ENCODE measurements at regions not wholly inside any gene's neighbourhood (a gene's known extent, or its start where the extent isn't known, plus 50 kb on each side); places are given as distances from the start of the nearest gene placed in this dataset.

GRCh38 chr6:93685494-93685893 lies 266.1 kb upstream of the EPHA7 start:
- no peak for TF ChIP-seq EZH2 (IDR thresholded peaks at IDR 0.05; ENCODE audit: low read length, missing control alignments)
- TF ChIP-seq, protein P1, sequence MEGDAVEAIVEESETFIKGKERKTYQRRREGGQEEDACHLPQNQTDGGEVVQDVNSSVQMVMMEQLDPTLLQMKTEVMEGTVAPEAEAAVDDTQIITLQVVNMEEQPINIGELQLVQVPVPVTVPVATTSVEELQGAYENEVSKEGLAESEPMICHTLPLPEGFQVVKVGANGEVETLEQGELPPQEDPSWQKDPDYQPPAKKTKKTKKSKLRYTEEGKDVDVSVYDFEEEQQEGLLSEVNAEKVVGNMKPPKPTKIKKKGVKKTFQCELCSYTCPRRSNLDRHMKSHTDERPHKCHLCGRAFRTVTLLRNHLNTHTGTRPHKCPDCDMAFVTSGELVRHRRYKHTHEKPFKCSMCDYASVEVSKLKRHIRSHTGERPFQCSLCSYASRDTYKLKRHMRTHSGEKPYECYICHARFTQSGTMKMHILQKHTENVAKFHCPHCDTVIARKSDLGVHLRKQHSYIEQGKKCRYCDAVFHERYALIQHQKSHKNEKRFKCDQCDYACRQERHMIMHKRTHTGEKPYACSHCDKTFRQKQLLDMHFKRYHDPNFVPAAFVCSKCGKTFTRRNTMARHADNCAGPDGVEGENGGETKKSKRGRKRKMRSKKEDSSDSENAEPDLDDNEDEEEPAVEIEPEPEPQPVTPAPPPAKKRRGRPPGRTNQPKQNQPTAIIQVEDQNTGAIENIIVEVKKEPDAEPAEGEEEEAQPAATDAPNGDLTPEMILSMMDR (conservative IDR thresholded peaks at IDR 0.05 in 1 of 2, IDR thresholded peaks at IDR 0.05 in 1 of 2; ENCODE audit: low read depth in 1 of 2, low read length in 2 of 2) = no peak
